Parathyroid adenoma (tissue), 2 donors: ENCODE measurements at regions not wholly inside any gene's neighbourhood (a gene's known extent, or its start where the extent isn't known, plus 50 kb on each side); places are given as distances from the start of the nearest gene placed in this dataset.

Experiments
- H2AFZ ChIP-seq: fragments of 300-600 bp; sonication (generic); one replicate; pipeline ENCODE4 v1.7.0; 2017; ENCODE audit warnings: antibody characterized with exemption, mild to moderate bottlenecking
- H3K27ac ChIP-seq: fragments of 300-600 bp; sonication (generic); one replicate; pipeline ENCODE4 v1.7.0; 2017
- H3K27me3 ChIP-seq: fragments of 300-600 bp; sonication (generic); one replicate; pipeline ENCODE4 v1.7.0; 2017; ENCODE audit warnings: low read length; ENCODE audit not compliant: control insufficient read depth, insufficient read depth
- H3K36me3 ChIP-seq: fragments of 300-600 bp; sonication (generic); one replicate; pipeline ENCODE4 v1.7.0; 2017; ENCODE audit warnings: low read length; ENCODE audit not compliant: control insufficient read depth, insufficient read depth
- H3K4me1 ChIP-seq: fragments of 300-600 bp; sonication (generic); one replicate; pipeline ENCODE4 v1.7.0; 2017; ENCODE audit warnings: control low read depth
- H3K4me2 ChIP-seq: fragments of 300-600 bp; sonication (generic); one replicate; pipeline ENCODE4 v1.7.0; 2017; ENCODE audit warnings: low read length
- H3K4me3 ChIP-seq: fragments of 300-600 bp; sonication (generic); one replicate; pipeline ENCODE4 v1.7.0; 2017; ENCODE audit warnings: low read depth, low read length
- H3K79me2 ChIP-seq: fragments of 300-600 bp; sonication (generic); one replicate; pipeline ENCODE4 v1.7.0; 2017; ENCODE audit warnings: control low read depth
- H3K9ac ChIP-seq: fragments of 300-600 bp; sonication (generic); one replicate; pipeline ENCODE4 v1.7.0; 2017; ENCODE audit warnings: mild to moderate bottlenecking
- H3K9me3 ChIP-seq: fragments of 300-600 bp; sonication (generic); one replicate; pipeline ENCODE4 v1.7.0; 2017; ENCODE audit warnings: low read length; ENCODE audit not compliant: control insufficient read depth
- CTCF ChIP-seq: fragments of 300-600 bp; sonication (generic); IDR thresholded peaks from one replicate; pipeline ENCODE4 v1.7.0; 2017; ENCODE audit warnings: antibody characterized with exemption, mild to moderate bottlenecking
- donor health status: primary hyperparathyroidism.

- H3K27ac ChIP-seq, result no peak overlapping the region
- no peaks in the 10 kb centered on the region for H3K79me2 ChIP-seq
- no peaks in the 10 kb centered on the region for H3K36me3 ChIP-seq
- H3K9me3 ChIP-seq, result no peaks in the 10 kb centered on the region
- H3K27me3 ChIP-seq, result no peaks in the 10 kb centered on the region
- no peak for TF ChIP-seq CTCF
- no peak overlapping the region for H3K4me2 ChIP-seq
- H3K9ac ChIP-seq, result no peak overlapping the region
- no peak overlapping the region for H2AFZ ChIP-seq
- H3K4me3 ChIP-seq, result no peak overlapping the region
- H3K4me1 ChIP-seq, result no peaks in the 10 kb centered on the region
These were observed 623.0 kb downstream of the NTRK3 start for GRCh38 chr15:87633525-87633924.

DNA sequence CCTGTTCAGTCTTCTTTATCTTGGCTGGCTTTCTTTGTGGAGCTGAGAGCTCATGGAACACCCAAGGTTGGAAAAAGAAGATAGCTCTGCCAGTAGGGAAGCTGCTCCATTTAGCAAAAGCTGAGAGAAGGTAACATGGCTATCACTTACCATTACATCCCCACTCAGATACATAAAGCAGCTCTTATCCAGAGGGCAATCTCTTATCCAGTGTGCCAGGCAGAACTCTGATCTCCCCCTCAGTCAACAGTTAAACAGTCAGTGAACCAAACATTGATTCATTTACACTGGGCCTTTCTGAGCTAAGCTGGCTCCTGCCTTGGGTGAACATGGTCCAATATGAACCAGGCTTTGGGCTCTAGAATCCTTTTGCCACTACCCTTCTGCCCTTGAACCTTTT is 624.2 kb downstream of the NTRK3 start:
- H3K36me3 ChIP-seq, result no peaks in the 10 kb centered on the region
- H3K79me2 ChIP-seq, result no peaks in the 10 kb centered on the region
- no peak overlapping the region for H3K9ac ChIP-seq
- TF ChIP-seq CTCF, result no peak
- no peak overlapping the region for H2AFZ ChIP-seq
- no peak overlapping the region for H3K4me3 ChIP-seq
- H3K27me3 ChIP-seq, result no peaks in the 10 kb centered on the region
- H3K27ac ChIP-seq, result no peak overlapping the region
- no peaks in the 10 kb centered on the region for H3K9me3 ChIP-seq
- H3K4me1 ChIP-seq, result no peaks in the 10 kb centered on the region
- H3K4me2 ChIP-seq, result no peak overlapping the region

DNA sequence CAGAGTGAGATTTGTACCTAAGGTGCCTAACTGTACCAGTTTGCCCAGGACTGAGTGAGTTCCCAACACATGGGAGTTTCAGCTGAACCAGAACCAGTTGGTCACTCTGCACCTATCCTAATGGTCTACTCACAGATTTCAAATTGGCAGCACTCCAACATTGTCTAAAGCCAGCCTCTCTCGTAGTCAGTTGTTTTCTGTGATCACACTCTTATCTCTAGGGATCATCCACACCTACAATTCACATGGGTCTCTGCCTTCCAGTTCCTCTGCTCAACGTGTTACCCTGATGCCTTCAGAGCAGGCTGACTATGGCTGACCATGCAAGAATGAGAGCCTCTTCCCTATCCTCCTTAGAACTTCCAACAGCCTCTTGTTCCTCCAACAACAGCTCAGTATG is 624.8 kb downstream of the NTRK3 start:
- Histone ChIP-seq H3K9ac (no peak overlapping the region), H3K4me3 (no peak overlapping the region), H3K4me1 (no peaks in the 10 kb centered on the region), H2AFZ (no peak overlapping the region), H3K4me2 (no peak overlapping the region), H3K79me2 (no peaks in the 10 kb centered on the region), H3K27me3 (no peaks in the 10 kb centered on the region), H3K27ac (no peak overlapping the region), H3K9me3 (no peaks in the 10 kb centered on the region), H3K36me3 (no peaks in the 10 kb centered on the region)
- no peak for TF ChIP-seq CTCF

DNA sequence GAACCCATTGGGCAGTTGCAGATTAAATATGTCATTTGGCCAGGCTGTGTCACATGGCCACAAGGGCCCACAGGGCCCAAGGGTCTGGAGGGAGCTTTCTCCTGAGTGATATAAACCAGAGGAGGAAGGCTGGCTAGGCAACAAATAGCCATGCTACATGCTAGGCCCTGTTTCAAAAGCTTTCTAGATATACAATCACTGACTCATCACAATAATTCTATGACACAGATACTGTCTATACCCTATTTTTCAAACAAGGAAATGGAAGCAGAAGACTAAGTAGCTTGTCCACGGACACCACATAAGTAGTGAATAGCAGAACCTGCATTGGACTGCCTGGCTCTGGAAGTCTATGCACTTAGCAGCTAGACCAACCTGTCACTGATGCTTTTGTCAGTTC is 625.4 kb downstream of the NTRK3 start:
- no peak overlapping the region for H2AFZ ChIP-seq
- H3K4me3 ChIP-seq, result no peak overlapping the region
- TF ChIP-seq CTCF, result no peak
- H3K27me3 ChIP-seq, result no peaks in the 10 kb centered on the region
- no peak overlapping the region for H3K27ac ChIP-seq
- H3K4me1 ChIP-seq, result no peaks in the 10 kb centered on the region
- no peaks in the 10 kb centered on the region for H3K9me3 ChIP-seq
- H3K79me2 ChIP-seq, result no peaks in the 10 kb centered on the region
- H3K36me3 ChIP-seq, result no peaks in the 10 kb centered on the region
- no peak overlapping the region for H3K9ac ChIP-seq
- no peak overlapping the region for H3K4me2 ChIP-seq

DNA sequence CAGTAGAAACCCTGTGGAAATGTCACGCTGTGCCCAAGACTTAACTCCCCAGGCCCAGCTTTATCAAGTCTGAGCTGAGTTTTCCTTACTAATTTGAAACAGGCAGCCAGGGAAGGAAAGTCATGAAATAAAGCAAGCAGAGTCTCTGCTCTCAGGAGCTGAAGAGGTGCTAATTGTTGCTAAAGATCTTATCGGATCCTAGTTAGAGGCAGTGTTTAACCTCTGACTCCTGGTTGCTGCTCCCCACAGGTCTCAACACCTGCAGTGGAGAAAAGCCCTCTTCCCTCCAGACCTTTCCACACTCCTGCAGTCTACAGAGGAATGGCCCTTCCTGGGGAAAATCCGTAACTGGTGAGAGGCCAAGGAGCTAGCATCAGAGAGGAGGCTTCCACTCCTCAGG is 628.2 kb downstream of the NTRK3 start:
- Histone ChIP-seq H2AFZ (no peak overlapping the region), H3K79me2 (no peaks in the 10 kb centered on the region), H3K9ac (no peak overlapping the region), H3K9me3 (no peaks in the 10 kb centered on the region), H3K4me2 (no peak overlapping the region), H3K27ac (no peak overlapping the region), H3K4me3 (no peak overlapping the region), H3K27me3 (no peaks in the 10 kb centered on the region), H3K4me1 (no peaks in the 10 kb centered on the region), H3K36me3 (no peaks in the 10 kb centered on the region)
- no peak for TF ChIP-seq CTCF
